Ishikawa (cell line): ENCODE measurements at regions not wholly inside any gene's neighbourhood (a gene's known extent, or its start where the extent isn't known, plus 50 kb on each side); places are given as distances from the start of the nearest gene placed in this dataset.

Experiments
- CREB1 ChIP-seq: IDR thresholded peaks from 2 replicates; pipeline ENCODE4 v1.6.1; 2012; ENCODE audit warnings: low read depth
- EGR1 ChIP-seq: IDR thresholded peaks from 2 replicates; pipeline ENCODE4 v1.6.1; 2012
- EP300 ChIP-seq: IDR thresholded peaks from 2 replicates; pipeline ENCODE4 v1.6.1; 2012; ENCODE audit warnings: borderline replicate concordance
- NFIC ChIP-seq: IDR thresholded peaks from 2 replicates; pipeline ENCODE4 v1.6.1; 2012
- TCF12 ChIP-seq: IDR thresholded peaks from 2 replicates; pipeline ENCODE4 v1.6.1; 2012; ENCODE audit warnings: low read depth
- TF ChIP-seq, protein P1 (sequence below): IDR thresholded peaks from 2 replicates; pipeline ENCODE4 v1.6.1; 2012; ENCODE audit warnings: low read depth, mild to moderate bottlenecking
- TF ChIP-seq, protein P2 (sequence below): IDR thresholded peaks from 2 replicates; pipeline ENCODE4 v1.6.1; 2012

DNA sequence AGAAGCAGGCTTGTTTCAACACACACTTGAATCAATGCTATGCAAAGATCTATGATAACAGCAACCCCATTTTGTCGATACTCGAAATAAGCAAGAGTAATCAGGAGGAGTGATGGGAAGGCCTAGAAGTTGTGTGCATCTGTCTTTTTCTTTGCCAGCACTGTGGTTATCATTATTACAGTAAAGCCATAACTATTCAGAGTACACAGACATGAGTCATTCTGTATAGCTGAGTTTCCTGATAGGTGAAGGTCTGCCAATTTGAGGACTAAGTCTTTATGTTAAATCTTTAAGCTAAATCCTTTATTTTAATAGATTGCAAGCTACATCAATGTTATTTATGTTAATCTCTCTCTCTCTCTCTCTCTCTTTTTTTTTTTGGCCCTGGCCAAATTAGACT, 1344.4 kb upstream of the CELF4 start:
- TF ChIP-seq CREB1: no peak
- TF ChIP-seq TCF12: no peak
- TF ChIP-seq, protein P1, sequence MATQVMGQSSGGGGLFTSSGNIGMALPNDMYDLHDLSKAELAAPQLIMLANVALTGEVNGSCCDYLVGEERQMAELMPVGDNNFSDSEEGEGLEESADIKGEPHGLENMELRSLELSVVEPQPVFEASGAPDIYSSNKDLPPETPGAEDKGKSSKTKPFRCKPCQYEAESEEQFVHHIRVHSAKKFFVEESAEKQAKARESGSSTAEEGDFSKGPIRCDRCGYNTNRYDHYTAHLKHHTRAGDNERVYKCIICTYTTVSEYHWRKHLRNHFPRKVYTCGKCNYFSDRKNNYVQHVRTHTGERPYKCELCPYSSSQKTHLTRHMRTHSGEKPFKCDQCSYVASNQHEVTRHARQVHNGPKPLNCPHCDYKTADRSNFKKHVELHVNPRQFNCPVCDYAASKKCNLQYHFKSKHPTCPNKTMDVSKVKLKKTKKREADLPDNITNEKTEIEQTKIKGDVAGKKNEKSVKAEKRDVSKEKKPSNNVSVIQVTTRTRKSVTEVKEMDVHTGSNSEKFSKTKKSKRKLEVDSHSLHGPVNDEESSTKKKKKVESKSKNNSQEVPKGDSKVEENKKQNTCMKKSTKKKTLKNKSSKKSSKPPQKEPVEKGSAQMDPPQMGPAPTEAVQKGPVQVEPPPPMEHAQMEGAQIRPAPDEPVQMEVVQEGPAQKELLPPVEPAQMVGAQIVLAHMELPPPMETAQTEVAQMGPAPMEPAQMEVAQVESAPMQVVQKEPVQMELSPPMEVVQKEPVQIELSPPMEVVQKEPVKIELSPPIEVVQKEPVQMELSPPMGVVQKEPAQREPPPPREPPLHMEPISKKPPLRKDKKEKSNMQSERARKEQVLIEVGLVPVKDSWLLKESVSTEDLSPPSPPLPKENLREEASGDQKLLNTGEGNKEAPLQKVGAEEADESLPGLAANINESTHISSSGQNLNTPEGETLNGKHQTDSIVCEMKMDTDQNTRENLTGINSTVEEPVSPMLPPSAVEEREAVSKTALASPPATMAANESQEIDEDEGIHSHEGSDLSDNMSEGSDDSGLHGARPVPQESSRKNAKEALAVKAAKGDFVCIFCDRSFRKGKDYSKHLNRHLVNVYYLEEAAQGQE: no peak
- TF ChIP-seq EP300: no peak
- TF ChIP-seq NFIC: no peak
- TF ChIP-seq, protein P2, sequence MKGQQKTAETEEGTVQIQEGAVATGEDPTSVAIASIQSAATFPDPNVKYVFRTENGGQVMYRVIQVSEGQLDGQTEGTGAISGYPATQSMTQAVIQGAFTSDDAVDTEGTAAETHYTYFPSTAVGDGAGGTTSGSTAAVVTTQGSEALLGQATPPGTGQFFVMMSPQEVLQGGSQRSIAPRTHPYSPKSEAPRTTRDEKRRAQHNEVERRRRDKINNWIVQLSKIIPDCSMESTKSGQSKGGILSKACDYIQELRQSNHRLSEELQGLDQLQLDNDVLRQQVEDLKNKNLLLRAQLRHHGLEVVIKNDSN: no peak
- no peak for TF ChIP-seq EGR1
